GM13977 (cell line): ENCODE measurements at regions not wholly inside any gene's neighbourhood (a gene's known extent, or its start where the extent isn't known, plus 50 kb on each side); places are given as distances from the start of the nearest gene placed in this dataset.

Experiments
- DNase-seq: peaks from one replicate; pipeline ENCODE4 v3.0.0; 2012; ENCODE audit warnings: low spot score
- CTCF ChIP-seq: IDR thresholded peaks from 2 replicates; pipeline ENCODE4 v1.5.1; 2012; ENCODE audit warnings: mild to moderate bottlenecking, control low read depth; ENCODE audit not compliant: insufficient read depth; ENCODE audit errors: extremely low read depth, missing control alignments
- in situ Hi-C: fragments of 300-500 bp; cut with MboI; formaldehyde crosslinking; loops from one replicate; pipeline ENCODE4 v1.12.0; 2022; ENCODE audit warnings: low sequenced_read_pairs, low pct_unique_long_range_greater_than_20kb, mixed read lengths, inconsistent platforms; ENCODE audit not compliant: unreplicated experiment

DNA sequence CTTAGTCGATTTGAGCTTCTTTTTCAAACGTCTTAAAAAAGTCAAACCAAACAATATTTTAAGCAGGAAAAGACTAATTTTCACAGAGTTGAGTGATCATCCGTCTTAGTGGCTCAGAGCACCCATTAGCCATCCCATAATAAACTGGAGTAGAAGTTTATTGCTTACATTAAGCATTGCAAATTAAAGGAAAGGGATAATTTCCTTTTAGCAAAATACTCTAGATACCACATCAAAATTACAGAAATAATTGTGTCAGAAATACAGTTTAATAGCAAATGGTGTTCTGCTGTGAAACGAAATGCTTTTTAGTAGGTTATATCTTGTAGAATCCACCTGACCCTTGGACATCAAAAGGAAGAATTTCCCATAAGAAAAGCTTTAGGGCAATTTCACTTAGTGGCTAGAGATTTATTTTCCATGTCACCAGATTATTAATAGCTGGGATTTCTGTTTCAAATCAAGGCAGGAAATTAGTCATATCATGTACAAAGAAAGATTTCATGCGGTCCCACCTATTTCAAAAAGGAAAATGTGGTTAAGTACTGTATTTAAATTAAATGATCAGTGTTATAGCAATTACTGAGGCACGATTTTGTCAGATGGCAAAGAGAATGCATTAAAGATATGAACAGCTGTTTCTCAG lies 96.2 kb downstream of the NPTX2 start:
- TF ChIP-seq CTCF = no peak
- in situ Hi-C loops = no loop called here
- no peak for DNase-seq

GRCh38 chr7:98719396-98719795 lies 102.3 kb downstream of the NPTX2 start:
- DNase-seq = no peak
- in situ Hi-C loops = no loop called here
- no peak for TF ChIP-seq CTCF

DNA sequence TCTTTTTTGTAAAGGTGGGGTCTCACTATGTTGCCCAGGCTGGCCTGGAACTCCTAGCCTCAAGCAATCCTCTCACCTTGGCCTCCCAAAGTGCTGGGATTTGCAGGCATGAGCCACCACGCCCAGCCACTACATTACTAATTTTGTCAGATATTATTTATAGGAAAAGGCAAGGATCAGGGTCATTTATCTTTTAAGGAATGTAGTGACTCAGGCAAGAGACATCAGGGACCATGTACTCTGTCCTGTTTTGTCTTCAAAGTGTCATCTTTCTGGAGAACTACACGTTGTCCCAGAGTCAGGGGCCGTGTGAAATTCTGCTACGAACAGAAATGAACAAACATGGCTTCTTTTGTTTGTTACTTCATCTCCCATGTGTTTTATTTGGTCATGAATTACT lies 105.3 kb downstream of the NPTX2 start:
- in situ Hi-C loops = no loop called here
- no peak for TF ChIP-seq CTCF
- DNase-seq = no peak

GRCh38 chr7:98724591-98724990 lies 107.5 kb downstream of the NPTX2 start:
- DNase-seq = no peak
- in situ Hi-C loops = no loop called here
- no peak for TF ChIP-seq CTCF

DNA sequence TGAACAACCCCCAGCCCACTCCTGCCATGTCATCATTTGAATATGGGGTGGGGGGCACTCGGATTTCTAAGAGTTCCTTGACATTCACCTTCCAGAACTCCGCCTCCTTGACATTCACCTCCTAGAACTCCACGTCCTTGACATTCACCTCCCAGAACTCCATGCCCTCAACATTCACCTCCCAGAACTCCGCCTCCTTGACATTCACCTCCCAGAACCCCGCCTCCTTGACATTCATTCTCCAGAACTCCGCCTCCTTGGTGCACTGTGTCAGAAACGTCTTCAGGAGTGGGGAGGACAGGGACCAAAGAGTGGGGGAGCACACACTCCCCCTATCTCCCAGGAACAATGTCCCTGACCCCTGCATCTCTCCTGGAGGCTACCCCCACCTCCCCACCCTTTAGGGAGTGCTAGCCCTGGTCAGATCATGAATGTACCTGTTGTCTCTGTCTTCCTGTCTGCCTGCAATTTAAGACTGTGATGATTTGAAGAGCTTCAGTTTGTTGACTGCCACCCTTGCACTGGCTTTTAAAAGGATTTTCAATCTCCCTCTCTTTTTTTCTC lies 110.1 kb downstream of the NPTX2 start:
- in situ Hi-C loops = loop anchor here (25.0 kb wide), 1 partner anchor 110 kb away; no protein-coding TSS in a partner anchor
- TF ChIP-seq CTCF = no peak
- DNase-seq = no peak

- in situ Hi-C loops = loop anchor here (25.0 kb wide), 1 partner anchor 109 kb away; no protein-coding TSS in a partner anchor
- DNase-seq = no peak
- no peak for TF ChIP-seq CTCF
These were observed 111.5 kb downstream of the NPTX2 start for GRCh38 chr7:98728555-98728954.

- in situ Hi-C loops = loop anchor here (25.0 kb wide), 1 partner anchor 108 kb away; no protein-coding TSS in a partner anchor
- no peak for TF ChIP-seq CTCF
- DNase-seq = no peak
These were observed 112.0 kb downstream of the NPTX2 start for GRCh38 chr7:98729121-98729520.
